HG03159 (cell line): ENCODE measurements at regions not wholly inside any gene's neighbourhood (a gene's known extent, or its start where the extent isn't known, plus 50 kb on each side); places are given as distances from the start of the nearest gene placed in this dataset.

Source experiments
- ATAC-seq: cut with Tn5 transposase; IDR thresholded peaks from one replicate; pipeline ENCODE4 v1.9.1; 2021; ENCODE audit warnings: mild to moderate bottlenecking, moderate library complexity; ENCODE audit not compliant: unreplicated experiment

- no peak for ATAC-seq
Observed at GRCh38 chr1:79849388-79849787, 842.9 kb upstream of the ADGRL4 start.

GRCh38 chr1:79848316-79848715, 841.8 kb upstream of the ADGRL4 start:
- no peak for ATAC-seq

- ATAC-seq: no peak
Observed at GRCh38 chr1:79847700-79848099, 841.2 kb upstream of the ADGRL4 start.

GRCh38 chr1:79845936-79846335, 839.4 kb upstream of the ADGRL4 start:
- no peak for ATAC-seq

- no peak for ATAC-seq
Observed at GRCh38 chr1:79842811-79843210, 836.3 kb upstream of the ADGRL4 start.

GRCh38 chr1:79839882-79840281, 833.4 kb upstream of the ADGRL4 start:
- no peak for ATAC-seq

GRCh38 chr1:79827446-79827845, 820.9 kb upstream of the ADGRL4 start:
- ATAC-seq: no peak

GRCh38 chr1:79825551-79825950, 819.0 kb upstream of the ADGRL4 start:
- ATAC-seq: no peak

- no peak for ATAC-seq
Observed at GRCh38 chr1:79822053-79822452, 815.5 kb upstream of the ADGRL4 start.

GRCh38 chr1:79819140-79819539, 812.6 kb upstream of the ADGRL4 start:
- no peak for ATAC-seq

GRCh38 chr1:79817031-79817560, 810.6 kb upstream of the ADGRL4 start:
- ATAC-seq: no peak

- no peak for ATAC-seq
Observed at GRCh38 chr1:79815115-79815514, 808.6 kb upstream of the ADGRL4 start.

GRCh38 chr1:79811173-79811572, 804.6 kb upstream of the ADGRL4 start:
- no peak for ATAC-seq

GRCh38 chr1:79808816-79809475, 802.4 kb upstream of the ADGRL4 start:
- ATAC-seq: no peak

- no peak for ATAC-seq
Observed at GRCh38 chr1:79807816-79808215, 801.3 kb upstream of the ADGRL4 start.

- no peak for ATAC-seq
Observed at GRCh38 chr1:79797487-79797886, 791.0 kb upstream of the ADGRL4 start.

GRCh38 chr1:79796434-79796833, 789.9 kb upstream of the ADGRL4 start:
- no peak for ATAC-seq

- no peak for ATAC-seq
Observed at GRCh38 chr1:79792219-79792930, 785.8 kb upstream of the ADGRL4 start.

GRCh38 chr1:79791488-79792218, 785.1 kb upstream of the ADGRL4 start:
- ATAC-seq: no peak

- no peak for ATAC-seq
Observed at GRCh38 chr1:79790950-79791349, 784.4 kb upstream of the ADGRL4 start.

GRCh38 chr1:79787631-79788030, 781.1 kb upstream of the ADGRL4 start:
- no peak for ATAC-seq

GRCh38 chr1:79785964-79786363, 779.4 kb upstream of the ADGRL4 start:
- ATAC-seq: no peak
